Upper lobe of left lung (tissue), 4 donors: ENCODE measurements at regions not wholly inside any gene's neighbourhood (a gene's known extent, or its start where the extent isn't known, plus 50 kb on each side); places are given as distances from the start of the nearest gene placed in this dataset.

ENCODE experiments used
- EP300 ChIP-seq, 4 donors: sonication (generic); formaldehyde crosslinking; IDR thresholded peaks; one replicate each; pipeline ENCODE4 v1.5.1; 2017; ENCODE audit warnings: antibody characterized with exemption in 4 of 4, control low read depth in 2 of 4
- POLR2A ChIP-seq, 4 donors: fragments of 450-650 bp; IDR thresholded peaks; one replicate each; pipeline ENCODE4 v1.5.1; 2016 to 2017; ENCODE audit warnings: antibody characterized with exemption in 4 of 4, mild to moderate bottlenecking in 2 of 4
- POLR2AphosphoS5 ChIP-seq, 2 donors: sonication (generic); formaldehyde crosslinking; IDR thresholded peaks; one replicate each; pipeline ENCODE4 v1.5.1; 2017; ENCODE audit warnings: antibody characterized with exemption in 2 of 2
- TF ChIP-seq, protein P1 (sequence below), 6 experiments: fragments of 450-650 bp in 4 of 6; fragments of 200-600 bp in 2 of 6; sonication (generic) in 2 of 6; IDR thresholded peaks; one replicate each; pipeline ENCODE4 v1.5.1; 2016 to 2019; ENCODE audit warnings: antibody characterized with exemption in 6 of 6

DNA sequence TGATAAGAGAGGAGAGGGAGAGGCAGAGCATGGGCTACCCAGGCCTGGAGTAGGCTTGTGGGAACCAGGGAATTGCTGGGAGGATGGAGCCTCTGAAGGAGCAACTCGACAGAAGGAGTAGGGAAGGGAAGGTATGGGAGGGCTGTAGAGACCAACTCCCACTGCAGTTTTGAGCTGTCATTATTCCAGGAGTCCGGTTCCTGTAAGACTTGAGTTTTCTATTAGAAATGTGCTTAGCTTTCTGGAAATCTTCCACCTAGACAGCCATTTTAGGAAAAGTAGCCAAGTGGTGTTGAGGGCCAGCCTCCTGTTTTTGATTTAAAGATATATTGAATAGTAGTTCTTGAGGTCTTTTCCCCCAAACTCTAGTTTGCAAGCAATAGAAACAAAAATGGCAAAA is 323.5 kb downstream of the LRRC70 start:
- TF ChIP-seq, protein P1, sequence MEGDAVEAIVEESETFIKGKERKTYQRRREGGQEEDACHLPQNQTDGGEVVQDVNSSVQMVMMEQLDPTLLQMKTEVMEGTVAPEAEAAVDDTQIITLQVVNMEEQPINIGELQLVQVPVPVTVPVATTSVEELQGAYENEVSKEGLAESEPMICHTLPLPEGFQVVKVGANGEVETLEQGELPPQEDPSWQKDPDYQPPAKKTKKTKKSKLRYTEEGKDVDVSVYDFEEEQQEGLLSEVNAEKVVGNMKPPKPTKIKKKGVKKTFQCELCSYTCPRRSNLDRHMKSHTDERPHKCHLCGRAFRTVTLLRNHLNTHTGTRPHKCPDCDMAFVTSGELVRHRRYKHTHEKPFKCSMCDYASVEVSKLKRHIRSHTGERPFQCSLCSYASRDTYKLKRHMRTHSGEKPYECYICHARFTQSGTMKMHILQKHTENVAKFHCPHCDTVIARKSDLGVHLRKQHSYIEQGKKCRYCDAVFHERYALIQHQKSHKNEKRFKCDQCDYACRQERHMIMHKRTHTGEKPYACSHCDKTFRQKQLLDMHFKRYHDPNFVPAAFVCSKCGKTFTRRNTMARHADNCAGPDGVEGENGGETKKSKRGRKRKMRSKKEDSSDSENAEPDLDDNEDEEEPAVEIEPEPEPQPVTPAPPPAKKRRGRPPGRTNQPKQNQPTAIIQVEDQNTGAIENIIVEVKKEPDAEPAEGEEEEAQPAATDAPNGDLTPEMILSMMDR (IDR thresholded peaks at IDR 0.05): no peak
- no peak for TF ChIP-seq POLR2A (IDR thresholded peaks at IDR 0.05)
- no peak for TF ChIP-seq EP300 (IDR thresholded peaks at IDR 0.05)
- TF ChIP-seq POLR2AphosphoS5 (IDR thresholded peaks at IDR 0.05): no peak
